H1 (cell line): ENCODE measurements at regions not wholly inside any gene's neighbourhood (a gene's known extent, or its start where the extent isn't known, plus 50 kb on each side); places are given as distances from the start of the nearest gene placed in this dataset.
A peak's percentile ranks its signal among the peaks of the same experiment; 100 is the strongest.

Source experiments
- CTCF ChIA-PET: fragments of 300-600 bp; sonication (Branson Sonifier 250); formaldehyde crosslinking; loops from one replicate; lab custom pipeline; 2021; ENCODE audit not compliant: partially characterized antibody; lab: Charles Lee
- POLR2A ChIA-PET: fragments of 300-600 bp; sonication (Branson Sonifier 250); formaldehyde crosslinking; loops from one replicate; lab custom pipeline; 2021; ENCODE audit warnings: inconsistent platforms; ENCODE audit not compliant: partially characterized antibody; lab: Charles Lee
- DNase-seq, 2 experiments: peaks; one replicate each; pipeline versions ENCODE4 v3.0.0 to v3.0.0-alpha.2; 2010 to 2022; ENCODE audit warnings: low spot score in 2 of 2, low read depth in 1 of 2, mixed read lengths in 1 of 2
- FAIRE-seq: peaks from 2 replicates; lab custom pipeline; 2011; peaks lifted over from hg19 to GRCh38; lab: Jason Lieb, UNC
- H2AFZ ChIP-seq: 2 replicates; pipeline ENCODE4 v1.8.1; 2012; ENCODE audit warnings: low read length, inconsistent platforms
- H2AK5ac ChIP-seq: 2 replicates; pipeline ENCODE4 v1.6.1; 2013; ENCODE audit warnings: low read depth, low read length
- H2BK120ac ChIP-seq: replicated peaks from 2 replicates; pipeline ENCODE3; 2013; ENCODE audit warnings: low read depth, low read length, inconsistent platforms
- H2BK12ac ChIP-seq: 2 replicates; pipeline ENCODE4 v1.6.1; 2013; ENCODE audit warnings: low read depth, low read length
- H2BK15ac ChIP-seq: 2 replicates; pipeline ENCODE4 v1.6.1; 2013; ENCODE audit warnings: low read length
- H2BK20ac ChIP-seq: 2 replicates; pipeline ENCODE4 v1.6.1; 2013; ENCODE audit warnings: low read length
- H2BK5ac ChIP-seq: 2 replicates; pipeline ENCODE4 v1.6.1; 2013; ENCODE audit warnings: low read depth, low read length
- H3K14ac ChIP-seq: 2 replicates; pipeline ENCODE4 v1.6.1; 2013; ENCODE audit warnings: inconsistent platforms; ENCODE audit not compliant: insufficient read length
- H3K18ac ChIP-seq: 2 replicates; pipeline ENCODE4 v1.6.1; 2013; ENCODE audit warnings: low read length; ENCODE audit errors: extremely low read depth
- H3K23ac ChIP-seq: 2 replicates; pipeline ENCODE4 v1.6.1; 2013; ENCODE audit warnings: inconsistent platforms; ENCODE audit not compliant: insufficient read length
- H3K23me2 ChIP-seq: 2 replicates; pipeline ENCODE4 v1.6.1; 2013; ENCODE audit warnings: low read depth, low read length
- H3K27ac ChIP-seq: 2 replicates; pipeline ENCODE4 v1.6.1; 2011; ENCODE audit warnings: low read depth, low read length, inconsistent platforms
- H3K27me3 ChIP-seq, 4 experiments: replicated peaks in 1 of 4; 1 replicate in 1 of 4; 2 replicates in 3 of 4; pipeline versions ENCODE4 v1.6.1 to v1.8.1; 2011 to 2013; ENCODE audit warnings: low read length in 3 of 4, mild to moderate bottlenecking in 3 of 4, inconsistent platforms in 2 of 4, mixed read lengths in 2 of 4, moderate library complexity in 1 of 4; ENCODE audit not compliant: control insufficient read depth in 3 of 4, insufficient read depth in 3 of 4; ENCODE audit errors: extremely low read depth in 1 of 4
- H3K36me3 ChIP-seq, 4 experiments: 2 replicates each; pipeline versions ENCODE4 v1.6.1 to v1.8.1; 2011 to 2013; ENCODE audit warnings: mild to moderate bottlenecking in 4 of 4, low read length in 3 of 4, moderate library complexity in 2 of 4, control low read depth in 1 of 4, inconsistent platforms in 1 of 4; ENCODE audit not compliant: insufficient read depth in 4 of 4, control insufficient read depth in 2 of 4
- H3K4ac ChIP-seq: replicated peaks from 2 replicates; pipeline ENCODE3; 2013; ENCODE audit warnings: low read length, low read depth, mixed read lengths, inconsistent platforms; ENCODE audit not compliant: insufficient read length
- H3K4me1 ChIP-seq, 4 experiments: replicated peaks in 1 of 4; 1 replicate in 1 of 4; 2 replicates in 3 of 4; pipeline versions ENCODE4 v1.6.1 to v1.8.1; 2011 to 2013; ENCODE audit warnings: low read length in 3 of 4, inconsistent platforms in 2 of 4, mixed read lengths in 1 of 4; ENCODE audit not compliant: insufficient read depth in 4 of 4, control insufficient read depth in 3 of 4
- H3K4me2 ChIP-seq, 2 experiments: 2 replicates each; pipeline versions ENCODE4 v1.6.1 to v1.8.1; 2011 to 2013; ENCODE audit warnings: low read depth in 2 of 2, low read length in 2 of 2, control low read depth in 1 of 2, inconsistent platforms in 1 of 2, mild to moderate bottlenecking in 1 of 2; ENCODE audit not compliant: insufficient read depth in 1 of 2
- H3K4me3 ChIP-seq, 4 experiments: fragments of 200-600, 300-600 bp in 1 of 4; sonication (generic), shearing (Covaris generic), sonication (Bioruptor Twin) in 1 of 4; 2 replicates each; pipeline versions ENCODE4 v1.5.1 to v1.8.1; 2011 to 2016; ENCODE audit warnings: low read length in 4 of 4, low read depth in 3 of 4, control low read depth in 2 of 4, inconsistent platforms in 2 of 4, mild to moderate bottlenecking in 2 of 4, mixed read lengths in 1 of 4, moderate library complexity in 1 of 4; ENCODE audit not compliant: insufficient read depth in 2 of 4; ENCODE audit errors: extremely low read depth in 1 of 4
- H3K56ac ChIP-seq: replicated peaks from 2 replicates; pipeline ENCODE3; 2013; ENCODE audit warnings: low read depth, mild to moderate bottlenecking, mixed read lengths, low read length, inconsistent platforms; ENCODE audit not compliant: insufficient read length
- H3K79me1 ChIP-seq: 2 replicates; pipeline ENCODE4 v1.6.1; 2013; ENCODE audit warnings: low read depth, low read length, control low read depth
- H3K79me2 ChIP-seq, 2 experiments: 2 replicates each; pipeline versions ENCODE4 v1.6.1 to v1.8.1; 2012 to 2013; ENCODE audit warnings: low read length in 2 of 2, mild to moderate bottlenecking in 2 of 2, inconsistent platforms in 1 of 2; ENCODE audit not compliant: insufficient read depth in 2 of 2, control insufficient read depth in 1 of 2
- H3K9ac ChIP-seq, 4 experiments: replicated peaks in 1 of 4; 1 replicate in 1 of 4; 2 replicates in 3 of 4; pipeline versions ENCODE4 v1.6.1 to v1.8.1; 2011 to 2013; ENCODE audit warnings: low read depth in 3 of 4, low read length in 3 of 4, control low read depth in 2 of 4, mild to moderate bottlenecking in 2 of 4, moderate library complexity in 2 of 4, inconsistent platforms in 1 of 4; ENCODE audit errors: extremely low read depth in 1 of 4
- H3K9me3 ChIP-seq, 2 experiments: 2 replicates each; pipeline versions ENCODE4 v1.6.1 to v1.8.1; 2012 to 2013; ENCODE audit warnings: mild to moderate bottlenecking in 2 of 2, moderate library complexity in 2 of 2, control low read depth in 1 of 2, inconsistent platforms in 1 of 2, low read depth in 1 of 2, low read length in 1 of 2, mixed read lengths in 1 of 2; ENCODE audit not compliant: insufficient read depth in 2 of 2
- H4K20me1 ChIP-seq, 2 experiments: replicated peaks in 1 of 2; 2 replicates each; pipeline versions ENCODE3 to v1.8.1; 2011 to 2013; ENCODE audit warnings: inconsistent platforms in 2 of 2, low read length in 2 of 2, mild to moderate bottlenecking in 1 of 2; ENCODE audit not compliant: insufficient read depth in 2 of 2, control insufficient read depth in 1 of 2
- H4K5ac ChIP-seq: 2 replicates; pipeline ENCODE4 v1.6.1; 2013; ENCODE audit warnings: low read length, low read depth, mixed read lengths, inconsistent platforms; ENCODE audit not compliant: insufficient read length
- H4K8ac ChIP-seq: 2 replicates; pipeline ENCODE4 v1.8.0; 2013; ENCODE audit warnings: mild to moderate bottlenecking, moderate library complexity, low read length, inconsistent platforms; ENCODE audit not compliant: insufficient read depth; ENCODE audit errors: extremely low read depth
- H4K91ac ChIP-seq: replicated peaks from 2 replicates; pipeline ENCODE3; 2013; ENCODE audit warnings: low read length, mixed read lengths, inconsistent platforms; ENCODE audit not compliant: insufficient read length
- CHD1 ChIP-seq: IDR thresholded peaks from 2 replicates; pipeline ENCODE4 v1.6.1; 2012; ENCODE audit warnings: low read depth, low read length, improper control_type of control experiment
- MAX ChIP-seq: IDR thresholded peaks from 2 replicates; pipeline ENCODE4 v1.6.1; 2012; ENCODE audit warnings: inconsistent platforms
- RAD21 ChIP-seq, 2 experiments: IDR thresholded peaks in 1 of 2; conservative IDR thresholded peaks in 1 of 2; 2 replicates each; pipeline ENCODE4 v1.6.1; 2011; ENCODE audit warnings: low read depth in 2 of 2, low read length in 2 of 2, improper control_type of control experiment in 1 of 2, inconsistent platforms in 1 of 2, mild to moderate bottlenecking in 1 of 2, moderate library complexity in 1 of 2
- RNF2 ChIP-seq: fragments of 200-900, 300-1000 bp; sonication (generic); IDR thresholded peaks from 2 replicates; pipeline ENCODE4 v1.7.1; 2016; ENCODE audit warnings: borderline replicate concordance, low read depth, mild to moderate bottlenecking, antibody characterized with exemption, low read length; ENCODE audit not compliant: poor library complexity, severe bottlenecking; ENCODE audit errors: missing control alignments
- SAP30 ChIP-seq: fragments of 300-600 bp; sonication (generic); IDR thresholded peaks from 2 replicates; pipeline ENCODE4 v1.7.1; 2012; ENCODE audit warnings: low read length, moderate library complexity, mild to moderate bottlenecking, inconsistent platforms; ENCODE audit not compliant: insufficient read depth, insufficient replicate concordance
- TBP ChIP-seq: IDR thresholded peaks from 2 replicates; pipeline ENCODE4 v1.6.1; 2011; ENCODE audit warnings: low read depth, low read length, improper control_type of control experiment
- WGBS, 2 experiments: shearing (Covaris generic) in 1 of 2; methylation state at CpG; one replicate each; pipeline versions ENCODE4 v1.1.6 to v1.1.7; 2013 to 2015; ENCODE audit warnings: low lambda C conversion rate in 2 of 2, mixed read lengths in 2 of 2, inconsistent platforms in 1 of 2, low coverage in 1 of 2, missing lambda C conversion rate in 1 of 2; ENCODE audit not compliant: insufficient replicate concordance in 2 of 2, insufficient coverage in 1 of 2, insufficient read length in 1 of 2; ENCODE audit errors: extremely low coverage in 1 of 2, missing lambda C conversion rate in 1 of 2; 5-methylcytosine and 5-hydroxymethylcytosine counted together
- TF ChIP-seq, protein P1 (sequence below): IDR thresholded peaks from 2 replicates; pipeline ENCODE4 v1.6.1; 2011; ENCODE audit warnings: low read length, improper control_type of control experiment
- TF ChIP-seq, protein P2 (sequence below), 3 experiments: IDR thresholded peaks; 1 replicate in 2 of 3; 2 replicates in 1 of 3; pipeline versions ENCODE4 v1.5.1 to v1.6.1; 2011; ENCODE audit warnings: low read length in 3 of 3, mild to moderate bottlenecking in 3 of 3, inconsistent platforms in 2 of 3, low read depth in 1 of 3, moderate library complexity in 1 of 3; ENCODE audit not compliant: insufficient read depth in 1 of 3; ENCODE audit errors: control extremely low read depth in 1 of 3

- Histone ChIP-seq H3K4me2 (no peak overlapping the region), H4K91ac (peak overlapping the region; percentile 15), H3K23ac (no peak overlapping the region), H4K5ac (no peak overlapping the region), H3K18ac (no peak overlapping the region), H4K8ac (no peak overlapping the region), H3K14ac (no peak overlapping the region), H3K79me1 (no peaks in the 10 kb centered on the region), H2BK20ac (no peak overlapping the region), H3K79me2 (no peaks in the 10 kb centered on the region), H2BK5ac (no peak overlapping the region), H2BK15ac (no peak overlapping the region), H3K36me3 (no peaks in the 10 kb centered on the region), H3K4me1 (no peaks in the 10 kb centered on the region), H3K4me3 (no peak overlapping the region), H3K27ac (no peak overlapping the region), H3K23me2 (no peaks in the 10 kb centered on the region), H2AFZ (peak overlapping the region; percentile 86; the same call in 1 of the 2 replicates), H2BK120ac (no peak overlapping the region), H3K9me3 (no peaks in the 10 kb centered on the region), H4K20me1 (no peaks in the 10 kb centered on the region), H3K27me3 (peaks cover 0 to 1% (median 0%) of the 10 kb centered on the region in 4 experiments; a peak in 1 of 7 replicates), H3K56ac (no peak overlapping the region), H3K4ac (no peak overlapping the region), H2AK5ac (no peak overlapping the region), H3K9ac (no peak overlapping the region), H2BK12ac (no peak overlapping the region)
- DNase-seq (no peak), FAIRE-seq (no peak)
- ChIA-PET CTCF (interaction anchor here (0.8 kb wide), 1 partner anchor 17 kb away, joined by 3 read pairs; no protein-coding TSS in a partner anchor), POLR2A (no interaction called here)
- WGBS, 2 experiments: 71% methylated on average over 3 of the region's 3 CpGs; no CpG with 5 or more reads in 1 of the 2 experiments
- TF ChIP-seq MAX: peak; percentile 57; the same call in 1 of the 2 replicates
- TF ChIP-seq, protein P1, sequence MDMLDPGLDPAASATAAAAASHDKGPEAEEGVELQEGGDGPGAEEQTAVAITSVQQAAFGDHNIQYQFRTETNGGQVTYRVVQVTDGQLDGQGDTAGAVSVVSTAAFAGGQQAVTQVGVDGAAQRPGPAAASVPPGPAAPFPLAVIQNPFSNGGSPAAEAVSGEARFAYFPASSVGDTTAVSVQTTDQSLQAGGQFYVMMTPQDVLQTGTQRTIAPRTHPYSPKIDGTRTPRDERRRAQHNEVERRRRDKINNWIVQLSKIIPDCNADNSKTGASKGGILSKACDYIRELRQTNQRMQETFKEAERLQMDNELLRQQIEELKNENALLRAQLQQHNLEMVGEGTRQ: peak; percentile 21; the same call in 1 of the 2 replicates
- TF ChIP-seq RAD21 (IDR thresholded peaks at IDR 0.05 in 1 of 2, conservative IDR thresholded peaks at IDR 0.05 in 1 of 2; ENCODE audit: low read depth in 2 of 2, low read length in 2 of 2): peak; percentile 52 to 58
- TF ChIP-seq SAP30: no peak
- TF ChIP-seq, protein P2, sequence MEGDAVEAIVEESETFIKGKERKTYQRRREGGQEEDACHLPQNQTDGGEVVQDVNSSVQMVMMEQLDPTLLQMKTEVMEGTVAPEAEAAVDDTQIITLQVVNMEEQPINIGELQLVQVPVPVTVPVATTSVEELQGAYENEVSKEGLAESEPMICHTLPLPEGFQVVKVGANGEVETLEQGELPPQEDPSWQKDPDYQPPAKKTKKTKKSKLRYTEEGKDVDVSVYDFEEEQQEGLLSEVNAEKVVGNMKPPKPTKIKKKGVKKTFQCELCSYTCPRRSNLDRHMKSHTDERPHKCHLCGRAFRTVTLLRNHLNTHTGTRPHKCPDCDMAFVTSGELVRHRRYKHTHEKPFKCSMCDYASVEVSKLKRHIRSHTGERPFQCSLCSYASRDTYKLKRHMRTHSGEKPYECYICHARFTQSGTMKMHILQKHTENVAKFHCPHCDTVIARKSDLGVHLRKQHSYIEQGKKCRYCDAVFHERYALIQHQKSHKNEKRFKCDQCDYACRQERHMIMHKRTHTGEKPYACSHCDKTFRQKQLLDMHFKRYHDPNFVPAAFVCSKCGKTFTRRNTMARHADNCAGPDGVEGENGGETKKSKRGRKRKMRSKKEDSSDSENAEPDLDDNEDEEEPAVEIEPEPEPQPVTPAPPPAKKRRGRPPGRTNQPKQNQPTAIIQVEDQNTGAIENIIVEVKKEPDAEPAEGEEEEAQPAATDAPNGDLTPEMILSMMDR (IDR thresholded peaks at IDR 0.05; ENCODE audit: control extremely low read depth in 1 of 3, insufficient read depth in 1 of 3, low read depth in 1 of 3, low read length in 3 of 3): peak in 2 of 3 experiments; percentile 26 to 46; a peak in 2 of 4 replicates
- no peak for TF ChIP-seq TBP
- no peak for TF ChIP-seq CHD1
- TF ChIP-seq RNF2: no peak
Measured at GRCh38 chr16:61148930-61149329, 887.3 kb downstream of the CDH8 start.
